Smooth muscle cell (in vitro differentiated cells): ENCODE measurements at regions not wholly inside any gene's neighbourhood (a gene's known extent, or its start where the extent isn't known, plus 50 kb on each side); places are given as distances from the start of the nearest gene placed in this dataset.

Source experiments
- DNase-seq: peaks from one replicate; lab custom pipeline; 2025; ENCODE audit not compliant: unreplicated experiment; lab: John Stamatoyannopoulos, UW
- H2AFZ ChIP-seq: fragments of 200-600 bp; sonication (generic); 2 replicates; pipeline ENCODE4 v1.6.0; 2016; ENCODE audit warnings: antibody characterized with exemption, low read depth, mild to moderate bottlenecking
- H3F3A ChIP-seq: fragments of 200-600 bp; sonication (generic); 2 replicates; pipeline ENCODE4 v1.6.0; 2017; ENCODE audit warnings: antibody characterized with exemption, low read depth
- H3K27ac ChIP-seq: fragments of 200-600 bp; sonication (generic); 2 replicates; pipeline ENCODE4 v1.5.1; 2016; ENCODE audit warnings: low read depth, mild to moderate bottlenecking
- H3K27me3 ChIP-seq: fragments of 200-600 bp; sonication (generic); 2 replicates; pipeline ENCODE4 v1.6.1; 2016; ENCODE audit warnings: low read depth, mild to moderate bottlenecking
- H3K36me3 ChIP-seq: fragments of 200-600 bp; sonication (generic); 2 replicates; pipeline ENCODE4 v1.5.1; 2016; ENCODE audit warnings: low read depth
- H3K4me1 ChIP-seq: fragments of 200-600 bp; sonication (generic); 2 replicates; pipeline ENCODE4 v1.5.1; 2016; ENCODE audit warnings: low read depth
- H3K4me2 ChIP-seq: fragments of 200-600 bp; sonication (generic); 2 replicates; pipeline ENCODE4 v1.6.0; 2016; ENCODE audit warnings: mild to moderate bottlenecking
- H3K4me3 ChIP-seq: fragments of 200-600 bp; sonication (generic); 2 replicates; pipeline ENCODE4 v1.5.1; 2016; ENCODE audit warnings: mild to moderate bottlenecking
- H3K79me2 ChIP-seq: fragments of 200-600 bp; sonication (generic); 2 replicates; pipeline ENCODE4 v1.6.0; 2016; ENCODE audit warnings: low read depth, mild to moderate bottlenecking
- H3K9ac ChIP-seq: fragments of 200-600 bp; sonication (generic); 2 replicates; pipeline ENCODE4 v1.6.0; 2016; ENCODE audit warnings: low read depth
- H3K9me3 ChIP-seq: fragments of 200-600 bp; sonication (generic); replicated peaks from 2 replicates; pipeline ENCODE4 v1.5.1; 2016; ENCODE audit warnings: low read depth
- H4K20me1 ChIP-seq: fragments of 200-600 bp; sonication (generic); 2 replicates; pipeline ENCODE4 v1.6.0; 2016; ENCODE audit warnings: low read depth
- CTCF ChIP-seq: fragments of 200-600 bp; sonication (generic); IDR thresholded peaks from 2 replicates; pipeline ENCODE4 v1.5.1; 2017; ENCODE audit warnings: borderline replicate concordance, mild to moderate bottlenecking, antibody characterized with exemption; ENCODE audit not compliant: insufficient read depth, poor library complexity, severe bottlenecking
- WGBS: methylation state at CpG from one replicate; pipeline ENCODE4 v1.1.7; 2016; ENCODE audit warnings: low lambda C conversion rate; 5-methylcytosine and 5-hydroxymethylcytosine counted together

- no peak overlapping the region for H2AFZ ChIP-seq
- no peak overlapping the region for H3K9ac ChIP-seq
- H3K79me2 ChIP-seq: no peaks in the 10 kb centered on the region
- peaks cover 5% of the 10 kb centered on the region for H3K4me1 ChIP-seq
- no peak overlapping the region for H3K4me3 ChIP-seq
- no peaks in the 10 kb centered on the region for H3K27me3 ChIP-seq
- no peaks in the 10 kb centered on the region for H3K36me3 ChIP-seq
- H3K9me3 ChIP-seq: no peaks in the 10 kb centered on the region
- H3F3A ChIP-seq: no peaks in the 10 kb centered on the region
- no peak overlapping the region for H3K4me2 ChIP-seq
- H3K27ac ChIP-seq: peak overlapping the region; percentile 72
- TF ChIP-seq CTCF: no peak
- H4K20me1 ChIP-seq: no peaks in the 10 kb centered on the region
- DNase-seq: no peak
- 77% methylated on average over 4 of the region's 4 CpGs for WGBS
Measured at GRCh38 chr14:51534610-51535011, 117.1 kb upstream of the FRMD6 start.

- WGBS: 92% methylated on average over 2 of the region's 2 CpGs
- H3K9ac ChIP-seq: no peak overlapping the region
- H3K27me3 ChIP-seq: no peaks in the 10 kb centered on the region
- H2AFZ ChIP-seq: no peak overlapping the region
- no peaks in the 10 kb centered on the region for H3K9me3 ChIP-seq
- no peaks in the 10 kb centered on the region for H4K20me1 ChIP-seq
- H3K4me3 ChIP-seq: no peak overlapping the region
- H3K4me1 ChIP-seq: peaks cover 12% of the 10 kb centered on the region
- peak overlapping the region; percentile 72 for H3K27ac ChIP-seq
- DNase-seq: no peak
- TF ChIP-seq CTCF: no peak
- no peaks in the 10 kb centered on the region for H3K36me3 ChIP-seq
- no peaks in the 10 kb centered on the region for H3K79me2 ChIP-seq
- H3K4me2 ChIP-seq: no peak overlapping the region
- H3F3A ChIP-seq: peaks cover 5% of the 10 kb centered on the region
Measured at GRCh38 chr14:51535443-51536044, 116.2 kb upstream of the FRMD6 start.

GRCh38 chr14:51538973-51539372, 112.7 kb upstream of the FRMD6 start:
- Histone ChIP-seq H3K4me2 (peak overlapping the region; percentile 59), H3K27ac (peak overlapping the region; percentile 96), H4K20me1 (no peaks in the 10 kb centered on the region), H3K9me3 (no peaks in the 10 kb centered on the region), H3F3A (peaks cover 8% of the 10 kb centered on the region), H3K36me3 (no peaks in the 10 kb centered on the region), H2AFZ (no peak overlapping the region), H3K4me3 (no peak overlapping the region), H3K4me1 (peaks cover 14% of the 10 kb centered on the region), H3K9ac (peak overlapping the region; percentile 57), H3K79me2 (no peaks in the 10 kb centered on the region), H3K27me3 (no peaks in the 10 kb centered on the region)
- DNase-seq: no peak
- WGBS: 100% methylated on average over 1 of the region's 1 CpG
- TF ChIP-seq CTCF: no peak

DNA sequence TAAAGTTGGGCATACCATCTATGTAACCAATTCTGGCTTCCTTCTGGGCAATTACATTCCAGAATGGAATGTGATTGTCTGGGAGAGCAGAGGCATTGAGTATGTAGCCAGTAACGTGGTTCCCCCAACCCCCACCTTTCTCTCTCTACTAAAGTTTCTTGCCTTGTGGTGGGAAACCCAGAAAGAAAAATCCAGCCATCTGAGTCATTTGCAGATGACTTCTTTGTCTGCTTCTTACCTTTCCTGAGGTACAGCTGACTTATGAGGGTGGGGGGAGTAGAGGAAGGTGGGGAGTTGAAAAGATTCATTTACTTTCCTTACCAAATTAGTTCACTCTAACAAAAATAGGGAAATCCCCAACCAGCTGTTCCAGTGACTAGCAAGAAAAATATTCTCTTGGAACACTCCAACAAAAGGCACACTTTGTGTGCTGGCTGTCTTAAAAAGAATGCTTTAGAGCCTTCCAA, 112.1 kb upstream of the FRMD6 start:
- Histone ChIP-seq H3K4me3 (no peak overlapping the region), H3K36me3 (no peaks in the 10 kb centered on the region), H3K79me2 (no peaks in the 10 kb centered on the region), H3K27ac (peak overlapping the region; percentile 96), H3K9ac (peak overlapping the region; percentile 73), H4K20me1 (no peaks in the 10 kb centered on the region), H3K9me3 (no peaks in the 10 kb centered on the region), H3F3A (peaks cover 11% of the 10 kb centered on the region), H3K4me2 (peak overlapping the region; percentile 59), H3K27me3 (no peaks in the 10 kb centered on the region), H3K4me1 (peaks cover 18% of the 10 kb centered on the region), H2AFZ (no peak overlapping the region)
- TF ChIP-seq CTCF: no peak
- WGBS: 6% methylated on average over 1 of the region's 1 CpG
- DNase-seq: no peak
